GM18502 (cell line): ENCODE measurements at regions not wholly inside any gene's neighbourhood (a gene's known extent, or its start where the extent isn't known, plus 50 kb on each side); places are given as distances from the start of the nearest gene placed in this dataset.
"Not testable (repeated sequence)": the region's sequence is repeated elsewhere in the genome, so short reads cannot be mapped to it uniquely, and the experiment has no call there.

Source experiments
- ATAC-seq: cut with Tn5 transposase; IDR thresholded peaks from one replicate; pipeline ENCODE4 v1.9.1; 2021; ENCODE audit warnings: mild to moderate bottlenecking; ENCODE audit not compliant: unreplicated experiment, poor library complexity

DNA sequence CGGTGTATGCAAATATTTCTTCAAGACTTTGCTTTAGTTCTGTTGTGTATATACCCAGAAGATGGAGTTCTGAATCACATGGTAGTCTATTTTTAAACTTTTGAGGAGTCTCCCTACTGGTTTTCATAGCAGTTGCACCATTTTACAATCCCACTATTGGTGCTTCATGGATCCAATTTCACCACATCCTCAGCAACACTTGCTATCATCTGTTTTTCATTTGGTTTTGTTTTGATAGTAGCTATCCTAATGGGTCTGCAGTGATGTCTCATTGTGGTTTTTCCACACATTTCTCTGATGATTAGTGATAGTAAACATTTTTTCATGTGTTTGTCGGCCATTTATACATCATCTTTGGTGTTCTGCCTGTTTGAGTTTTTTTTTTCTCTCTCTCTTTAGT is 1339.3 kb downstream of the EFNA5 start:
- no peak for ATAC-seq

DNA sequence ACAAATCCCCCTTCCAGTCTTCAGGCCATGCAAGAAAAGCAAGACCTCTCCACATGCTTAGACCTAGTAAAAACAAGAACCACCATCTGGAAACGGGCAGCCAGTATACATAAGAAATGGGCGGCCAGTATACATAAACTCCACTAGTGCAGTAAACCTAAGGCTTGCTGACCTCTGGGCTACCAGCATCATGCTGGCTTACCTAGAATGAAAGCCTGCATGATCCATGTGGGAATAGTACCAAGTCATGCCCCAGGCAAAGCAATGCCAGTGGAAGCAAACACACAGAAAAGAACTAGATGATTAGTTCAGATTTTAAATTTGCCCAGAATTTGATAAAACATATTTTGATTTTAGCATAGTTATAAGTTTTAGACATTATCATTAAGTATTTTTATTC is 1346.4 kb downstream of the EFNA5 start:
- no peak for ATAC-seq

DNA sequence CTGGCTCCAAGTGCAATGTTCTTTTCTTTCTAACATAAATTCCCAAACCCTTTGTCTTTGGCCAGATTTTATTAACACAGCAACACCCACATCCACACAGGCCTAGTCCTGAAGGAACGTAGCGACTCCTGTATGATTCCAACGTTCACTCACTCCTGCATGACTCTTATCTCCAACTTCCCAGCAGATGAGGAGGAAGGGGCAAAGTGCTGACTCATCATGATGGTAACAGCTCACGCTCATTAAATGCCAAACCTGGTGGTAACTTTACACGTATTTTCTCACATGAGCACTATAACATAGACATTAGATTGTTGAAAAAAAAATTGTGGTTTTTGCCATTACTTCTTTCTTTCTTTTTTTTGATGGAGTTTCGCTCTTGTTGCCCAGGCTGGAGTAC is 1349.5 kb downstream of the EFNA5 start:
- ATAC-seq: no peak

DNA sequence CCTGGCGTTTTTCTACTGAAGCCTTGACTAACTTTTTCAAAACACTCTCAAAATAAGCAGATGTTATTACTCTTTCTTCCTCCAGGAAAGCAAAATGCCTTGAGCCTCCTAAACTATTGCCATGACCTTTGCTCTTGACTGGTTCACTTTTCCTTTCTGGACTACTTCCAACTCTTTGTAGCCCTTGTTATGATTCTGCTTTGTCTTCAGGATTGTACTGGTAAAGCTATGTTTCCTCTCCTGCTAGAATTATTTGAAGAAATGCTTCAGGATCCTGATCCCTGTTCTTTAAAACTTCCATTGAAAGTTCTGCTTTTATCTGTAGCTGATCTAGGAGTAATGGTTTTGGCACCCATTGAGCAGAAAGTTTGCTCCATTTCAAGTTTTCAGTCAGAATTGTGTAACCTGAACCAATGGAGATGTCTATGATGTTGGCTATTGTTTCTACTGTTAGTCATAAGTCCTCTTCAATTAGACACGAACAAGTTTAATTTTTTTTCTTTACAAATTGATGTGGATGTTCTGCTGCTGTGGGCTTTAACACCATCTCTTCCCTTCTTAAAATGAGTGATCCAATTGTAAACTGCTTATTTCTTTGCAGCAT is 1356.4 kb downstream of the EFNA5 start:
- ATAC-seq: no peak

DNA sequence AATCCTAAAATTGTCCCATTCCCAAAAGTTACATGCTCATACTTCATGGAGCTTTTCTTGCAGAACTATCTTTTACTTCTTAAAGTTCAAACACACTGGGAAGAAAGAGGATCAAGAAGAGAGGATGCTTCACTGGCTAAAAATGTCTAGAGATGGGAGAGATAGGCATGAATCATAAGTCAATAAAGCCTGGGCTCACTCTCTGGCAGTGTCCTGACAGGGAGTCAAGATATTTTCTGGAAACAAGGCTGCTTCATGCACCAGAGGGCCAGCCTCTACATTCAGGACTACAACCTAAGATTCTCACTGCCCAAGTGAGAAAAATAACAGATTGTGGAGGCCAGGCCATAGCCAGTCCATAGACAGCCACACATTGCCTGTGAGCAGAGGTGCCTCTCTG is 1358.4 kb downstream of the EFNA5 start:
- ATAC-seq: no peak

DNA sequence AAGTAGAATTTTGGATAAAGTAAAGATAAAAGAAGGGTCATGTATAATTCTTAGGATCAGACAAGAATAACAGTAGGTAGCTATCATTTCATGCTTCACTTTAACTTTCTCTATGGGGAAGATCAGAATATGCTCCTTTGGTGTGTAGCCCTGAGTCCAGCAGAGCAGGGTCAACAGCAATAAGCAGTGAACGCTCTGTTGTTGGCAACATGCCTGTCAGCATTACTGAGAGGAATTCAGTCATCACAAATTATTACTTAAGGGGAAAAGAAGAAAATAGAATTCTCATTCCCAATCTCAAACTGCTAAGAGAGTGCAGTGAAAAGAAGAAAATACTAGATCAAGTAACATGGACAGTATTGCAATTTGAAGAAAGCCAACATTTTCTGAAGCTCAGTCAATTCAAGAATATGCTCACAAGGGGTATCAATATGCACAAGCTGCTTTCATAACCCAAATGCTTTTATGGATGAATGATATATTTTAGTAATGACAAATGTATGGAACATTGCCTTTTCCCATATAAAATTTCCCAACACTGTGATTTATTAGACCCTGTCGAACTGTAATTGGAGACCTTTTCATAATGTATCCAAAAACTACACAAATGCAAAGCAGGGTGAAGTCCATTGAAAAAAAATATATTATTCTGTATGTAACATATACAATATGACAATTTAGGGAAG is 1359.4 kb downstream of the EFNA5 start:
- ATAC-seq: no peak

DNA sequence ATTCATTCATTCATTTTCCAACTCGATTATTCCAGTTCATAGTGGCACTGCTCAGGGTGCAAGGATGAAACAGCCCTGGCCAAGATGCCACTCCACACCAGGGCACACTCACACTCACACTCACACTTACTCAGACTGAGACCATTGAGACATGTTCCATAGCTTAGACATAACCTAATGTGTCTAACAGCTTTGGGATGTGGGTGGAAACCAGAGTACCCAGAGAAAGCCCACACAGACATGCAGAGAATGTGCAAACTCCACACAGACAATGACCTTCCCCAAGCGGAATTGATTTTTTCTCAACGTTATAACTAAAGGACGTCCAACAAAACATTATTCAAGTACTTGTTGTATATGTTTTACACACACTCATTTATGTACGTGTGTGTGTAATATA is 1363.5 kb downstream of the EFNA5 start:
- no peak for ATAC-seq

DNA sequence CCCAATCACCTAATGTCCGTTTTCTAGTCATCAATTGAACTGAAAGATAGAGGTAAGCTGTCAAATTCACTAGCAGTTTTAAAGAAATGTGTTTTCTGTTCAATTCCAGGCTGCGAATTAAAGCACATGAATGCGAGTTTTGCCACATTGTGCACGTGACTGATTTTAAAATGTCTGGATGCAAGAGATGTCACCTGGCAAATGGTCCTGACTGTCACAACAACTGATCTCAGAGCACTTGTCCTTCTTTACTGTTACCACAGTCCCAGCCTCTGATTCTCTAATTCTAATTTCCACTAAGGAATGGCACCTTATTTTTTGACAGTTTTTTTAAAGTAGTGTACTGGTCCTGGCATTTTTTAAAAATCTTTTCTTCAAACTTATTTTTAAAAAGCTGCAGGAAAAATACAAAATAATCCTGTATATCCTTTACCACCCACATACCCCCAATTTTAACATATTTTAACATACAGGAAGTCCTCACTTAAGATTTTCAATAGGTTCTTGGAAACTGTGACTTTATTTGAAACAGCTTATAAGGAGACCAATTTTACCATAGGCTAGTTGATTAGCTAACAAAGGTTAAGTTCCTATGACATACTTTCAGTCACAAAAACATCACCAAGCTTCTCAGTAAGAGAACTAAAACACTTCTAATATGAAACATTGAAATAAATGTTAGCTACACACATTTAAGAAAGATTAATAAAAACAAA is 1364.3 kb downstream of the EFNA5 start:
- ATAC-seq: no peak

DNA sequence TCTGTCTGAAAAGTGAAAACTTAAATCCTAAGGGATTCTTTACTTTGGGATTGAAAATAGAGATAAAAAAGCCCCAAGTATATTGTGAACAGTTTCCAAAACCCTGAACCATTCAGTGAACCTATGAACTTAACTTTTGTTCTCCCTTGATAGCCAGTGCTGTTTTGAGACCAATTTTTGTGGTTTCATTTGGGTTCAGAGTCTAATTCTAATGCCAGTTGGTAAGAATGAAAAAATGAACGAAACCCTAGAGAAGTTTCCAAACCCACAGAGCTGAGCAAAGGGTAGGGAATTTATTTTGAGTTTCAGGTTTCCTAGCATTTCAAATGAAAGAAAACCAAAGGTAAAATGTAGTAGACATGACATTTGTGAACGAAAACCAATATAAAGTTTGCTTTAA is 1366.8 kb downstream of the EFNA5 start:
- ATAC-seq: no peak

DNA sequence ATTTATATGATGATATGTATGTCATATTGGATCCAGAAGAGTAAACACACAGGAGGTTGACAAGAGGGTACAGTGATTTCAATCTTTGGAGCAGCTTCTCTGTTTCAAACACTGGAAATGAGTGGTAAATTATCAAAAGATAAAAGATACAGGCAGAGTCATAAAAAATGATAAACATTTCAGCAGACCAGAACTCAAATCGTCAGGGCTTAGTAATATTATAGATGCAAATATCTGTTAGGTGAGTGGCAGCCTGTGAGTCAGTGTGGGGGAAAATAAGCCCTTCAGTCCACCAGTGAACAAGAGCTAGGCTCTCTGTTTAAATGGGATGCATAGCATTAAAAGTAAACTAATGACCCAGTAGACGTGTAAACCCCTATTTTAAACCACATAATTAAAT is 1378.1 kb downstream of the EFNA5 start:
- no peak for ATAC-seq

DNA sequence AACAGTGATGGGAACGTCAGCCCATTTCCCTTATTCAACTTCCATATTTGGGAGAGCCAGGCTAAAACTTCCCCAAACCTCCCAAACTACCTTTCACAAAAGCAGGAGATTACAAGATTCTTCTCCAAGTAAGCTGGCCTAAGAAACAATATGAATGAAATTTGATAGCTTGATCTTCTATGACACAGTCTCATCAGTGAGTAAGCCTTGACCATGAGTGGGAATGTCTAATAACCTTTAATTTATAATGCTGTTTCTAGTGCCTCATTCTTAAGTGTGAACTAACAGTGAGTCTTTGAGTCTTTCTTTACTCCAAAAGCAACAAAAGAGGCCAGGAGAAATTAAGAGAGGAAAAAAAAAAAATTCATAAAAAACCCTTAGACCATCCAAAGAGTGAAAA is 1379.9 kb downstream of the EFNA5 start:
- ATAC-seq: no peak

DNA sequence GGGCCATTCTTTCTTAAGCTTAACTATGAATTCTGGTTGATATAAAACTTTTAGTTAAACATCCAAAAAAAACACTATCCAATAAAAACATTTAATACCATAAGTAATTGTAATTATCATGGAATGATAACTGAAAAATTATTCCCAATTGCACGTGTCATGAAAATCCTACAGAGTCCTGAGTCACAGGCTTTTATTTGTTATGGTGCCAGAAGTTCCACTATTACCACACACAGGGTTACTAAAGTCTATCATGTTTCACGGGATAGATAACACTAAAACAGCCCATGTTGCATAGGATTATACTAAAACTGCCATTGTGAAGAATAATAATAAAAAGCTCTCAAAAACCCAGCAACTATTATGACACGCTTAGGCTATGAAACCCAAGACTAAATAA is 1381.8 kb downstream of the EFNA5 start:
- ATAC-seq: no peak

DNA sequence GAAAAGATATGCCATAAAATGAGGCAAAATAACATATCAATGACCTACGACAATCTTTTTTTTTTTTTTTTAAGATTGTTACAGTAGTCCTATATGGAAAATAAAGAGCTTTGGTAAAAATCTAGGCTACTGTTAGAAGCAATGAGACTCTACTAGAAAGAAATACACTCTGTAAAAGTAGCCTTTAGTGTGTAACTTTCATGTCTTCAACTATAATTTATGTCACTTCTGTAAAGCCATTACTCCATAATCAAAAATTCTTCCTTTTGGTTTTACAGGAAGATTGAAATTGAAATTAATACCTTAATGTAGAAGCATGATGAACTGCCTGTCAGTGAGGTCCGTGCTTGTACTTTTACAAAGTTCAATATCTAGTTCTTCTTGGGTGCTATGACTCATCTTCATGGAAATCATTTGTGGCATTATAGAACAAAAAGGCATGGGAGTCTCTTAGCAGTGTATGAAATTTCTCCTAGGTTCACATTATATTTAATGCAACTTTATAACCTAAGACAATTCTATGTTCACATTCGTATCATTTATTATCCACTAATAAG is 1393.1 kb downstream of the EFNA5 start:
- ATAC-seq: no peak

DNA sequence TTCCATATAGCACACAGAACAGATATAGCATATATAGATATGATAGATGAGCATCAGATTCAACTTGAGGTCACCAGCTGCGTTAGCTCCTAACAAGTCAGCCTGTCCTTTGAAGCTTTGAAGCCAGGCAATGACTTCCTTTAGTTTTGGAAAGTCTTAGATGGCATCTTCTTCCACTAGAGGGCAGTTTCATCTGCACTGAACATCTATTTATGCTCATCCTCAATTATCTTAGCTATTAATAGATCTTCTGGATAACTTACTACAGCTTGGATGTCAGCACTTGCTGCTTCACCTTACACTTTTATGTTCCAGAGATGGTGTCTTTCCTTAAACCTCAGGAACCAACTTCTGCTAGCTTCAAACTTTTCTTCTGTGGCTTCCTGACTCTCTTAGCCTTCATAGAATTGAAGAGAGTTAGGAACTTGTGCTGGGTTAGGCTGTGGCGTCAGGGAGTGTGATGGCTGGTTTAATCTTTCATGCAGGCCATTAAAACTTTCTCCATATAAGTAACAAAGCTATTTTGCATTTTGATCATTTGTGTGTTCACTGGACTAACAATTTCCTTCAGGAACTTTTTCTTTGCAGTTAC is 1401.4 kb downstream of the EFNA5 start:
- ATAC-seq: peak; percentile 51

DNA sequence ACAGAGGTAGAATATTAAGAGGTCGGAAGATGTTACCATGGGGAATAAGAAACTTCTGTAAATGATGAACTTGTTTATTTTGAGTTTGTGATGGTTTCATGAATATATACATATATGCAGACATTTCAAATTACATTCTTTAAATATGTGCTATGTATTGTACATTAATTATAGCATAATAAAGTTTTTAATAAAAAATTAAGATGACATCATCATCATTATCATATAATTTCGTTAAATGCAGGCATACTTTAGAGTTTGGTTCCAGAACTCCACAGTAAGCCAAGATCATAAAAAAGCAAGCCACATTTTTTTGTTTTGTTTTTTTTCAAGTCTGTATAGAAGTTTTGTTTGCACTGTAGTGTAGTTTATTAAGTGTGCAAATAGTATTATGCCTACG is 1403.5 kb downstream of the EFNA5 start:
- no peak for ATAC-seq

DNA sequence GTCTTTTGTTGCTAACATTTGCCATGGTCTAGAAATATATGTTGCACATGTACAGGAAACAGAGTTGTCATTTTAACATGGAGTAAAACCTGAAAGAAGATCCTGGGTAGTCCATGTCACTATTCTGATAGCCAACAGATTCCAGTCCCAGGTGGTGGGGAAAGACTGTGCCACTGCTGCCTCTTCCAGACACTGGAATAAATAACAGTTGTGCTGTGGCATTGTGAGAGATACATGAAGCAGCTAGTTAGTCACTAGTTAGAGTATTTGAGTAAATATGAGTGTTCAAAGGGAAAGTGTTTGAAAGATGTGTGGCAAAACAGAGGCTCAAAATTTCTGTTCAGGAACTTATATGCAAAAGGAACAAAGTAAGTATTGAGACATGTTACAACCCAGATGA is 1408.3 kb downstream of the EFNA5 start:
- no peak for ATAC-seq

DNA sequence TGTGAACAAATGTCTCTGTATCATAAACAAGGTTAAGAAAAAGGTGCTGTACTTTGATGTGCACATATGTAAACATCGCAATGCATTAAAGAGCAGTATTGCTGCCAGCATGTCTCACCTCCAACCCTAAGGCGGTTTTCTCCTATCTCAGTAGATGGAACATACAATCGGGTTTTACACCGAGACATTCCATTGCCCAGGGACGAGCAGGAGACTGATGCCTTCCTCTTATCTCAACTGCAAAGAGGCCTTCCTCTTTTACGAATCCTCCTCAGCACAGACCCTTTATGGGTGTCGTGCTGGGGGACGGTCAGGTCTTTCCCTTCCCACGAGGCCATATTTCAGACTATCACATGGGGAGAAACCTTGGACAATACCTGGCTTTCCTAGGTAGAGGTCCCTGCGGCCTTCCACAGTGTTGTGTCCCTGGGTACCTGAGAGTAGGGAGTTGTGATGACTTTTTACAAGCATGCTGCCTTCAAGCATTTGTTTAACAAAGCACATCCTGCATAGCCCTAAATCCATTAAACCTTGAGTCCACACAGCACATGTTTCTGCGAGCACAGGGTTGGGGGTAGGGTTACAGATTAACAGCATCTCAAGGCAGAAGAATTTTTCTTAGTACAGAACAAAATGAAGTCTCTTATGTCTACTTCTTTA is 1411.2 kb downstream of the EFNA5 start:
- ATAC-seq: not testable (repeated sequence)

DNA sequence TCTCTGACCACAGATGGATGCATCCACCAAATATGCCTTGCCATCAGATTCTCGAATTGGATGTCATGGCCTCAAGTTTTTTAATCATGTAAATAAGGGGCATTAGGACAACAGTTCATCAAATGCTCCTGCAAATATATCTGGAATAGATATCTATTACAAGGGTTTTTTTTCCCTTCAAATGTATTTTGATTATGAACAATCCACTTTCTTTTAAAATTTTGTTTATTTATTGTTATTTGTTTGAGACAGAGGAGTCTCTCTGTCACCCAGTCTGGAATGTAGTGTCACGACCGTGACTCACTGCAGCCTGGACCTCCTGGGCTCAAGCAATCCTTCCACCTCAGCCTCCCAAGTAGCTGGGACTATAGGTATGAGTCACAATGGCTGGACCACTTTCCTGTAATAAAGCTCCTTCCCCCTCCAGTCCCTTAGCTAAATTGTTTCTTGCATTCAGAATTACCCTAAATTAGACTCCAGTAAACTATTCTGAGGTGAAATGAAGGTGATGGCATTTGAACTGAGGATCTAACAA is 1412.1 kb downstream of the EFNA5 start:
- no peak for ATAC-seq

DNA sequence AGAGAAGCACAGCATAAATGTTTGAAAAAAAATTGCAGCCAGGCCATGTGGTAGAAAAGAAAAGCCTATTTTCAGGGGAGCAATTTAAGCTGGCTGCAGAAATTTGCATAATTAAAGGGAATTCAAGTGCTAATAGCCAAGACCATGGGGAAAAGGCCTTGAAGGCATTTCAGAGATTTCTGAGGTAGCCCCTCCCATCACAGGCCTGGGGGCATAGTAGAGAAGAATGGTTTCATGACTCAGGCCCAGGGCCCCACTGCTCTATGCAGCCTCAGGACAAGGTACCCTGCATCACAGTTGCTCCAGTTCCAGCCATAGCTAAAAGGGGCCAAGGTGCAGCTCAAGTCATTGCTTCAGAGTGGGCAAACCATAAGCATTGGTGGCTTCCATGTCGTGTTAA is 1416.0 kb downstream of the EFNA5 start:
- ATAC-seq: no peak

DNA sequence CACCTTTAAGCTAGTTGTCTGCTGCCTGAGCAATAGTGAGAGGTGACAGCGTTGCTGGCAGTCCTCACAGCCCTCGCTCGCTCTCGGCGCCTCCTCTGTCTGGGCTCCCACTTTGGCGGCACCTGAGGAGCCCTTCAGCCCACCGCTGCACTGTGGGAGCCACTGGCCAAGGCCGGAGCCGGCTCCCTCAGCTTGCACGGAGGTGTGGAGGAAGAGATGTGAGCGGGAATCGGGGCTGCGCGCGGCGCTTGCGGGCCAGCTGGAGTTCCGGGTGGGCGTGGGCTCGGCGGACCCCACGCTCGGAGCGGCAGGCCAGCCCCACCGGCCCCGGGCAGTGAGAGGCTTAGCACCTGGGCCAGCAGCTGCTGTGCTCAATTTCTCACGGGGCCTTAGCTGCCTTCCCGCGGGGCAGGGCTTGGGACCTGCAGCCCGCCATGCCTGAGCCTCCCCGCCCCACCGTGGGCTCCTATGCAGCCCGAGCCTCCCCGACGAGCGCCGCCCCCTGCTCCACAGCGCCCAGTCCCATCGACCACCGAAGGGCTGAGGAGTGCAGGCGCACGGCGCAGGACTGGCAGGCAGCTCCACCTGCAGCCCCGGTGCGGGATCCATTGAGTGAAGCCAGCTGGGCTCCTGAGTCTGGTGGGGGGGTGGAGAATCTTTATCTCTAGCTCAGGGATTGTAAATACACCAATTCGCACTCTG is 1424.5 kb downstream of the EFNA5 start:
- not testable (repeated sequence) for ATAC-seq
